DOHH2 (cell line): ENCODE measurements at regions not wholly inside any gene's neighbourhood (a gene's known extent, or its start where the extent isn't known, plus 50 kb on each side); places are given as distances from the start of the nearest gene placed in this dataset.

Experiments used
- H3F3A ChIP-seq: fragments of 200-600 bp; sonication (generic), shearing (Covaris generic); 2 replicates; pipeline ENCODE4 v1.6.0; 2016; ENCODE audit warnings: antibody characterized with exemption, mild to moderate bottlenecking; ENCODE audit not compliant: control insufficient read depth, insufficient read depth
- H3K27ac ChIP-seq: fragments of 200-600 bp; sonication (generic); 2 replicates; pipeline ENCODE4 v1.5.1; 2014; ENCODE audit warnings: low read depth, mild to moderate bottlenecking, low read length, moderate library complexity
- H3K27me3 ChIP-seq: fragments of 200-600 bp; sonication (generic); 2 replicates; pipeline ENCODE4 v1.6.1; 2014; ENCODE audit warnings: mild to moderate bottlenecking, low read length, mixed read lengths; ENCODE audit not compliant: control insufficient read depth
- H3K36me3 ChIP-seq: fragments of 200-600 bp; sonication (generic); 2 replicates; pipeline ENCODE4 v1.6.1; 2014; ENCODE audit warnings: mild to moderate bottlenecking, low read length, moderate library complexity, mixed read lengths; ENCODE audit not compliant: control insufficient read depth
- H3K4me1 ChIP-seq: fragments of 200-600 bp; sonication (generic); 2 replicates; pipeline ENCODE4 v1.6.1; 2014; ENCODE audit warnings: mild to moderate bottlenecking, low read length, mixed read lengths; ENCODE audit not compliant: control insufficient read depth
- H3K4me2 ChIP-seq: fragments of 200-600 bp; sonication (generic); 2 replicates; pipeline ENCODE4 v1.6.0; 2014; ENCODE audit warnings: mild to moderate bottlenecking, low read length, moderate library complexity
- H3K4me3 ChIP-seq: fragments of 200-600 bp; sonication (generic); 2 replicates; pipeline ENCODE4 v1.5.1; 2014; ENCODE audit warnings: mild to moderate bottlenecking, low read length, mixed read lengths
- H3K79me2 ChIP-seq: fragments of 200-600 bp; sonication (generic); 2 replicates; pipeline ENCODE4 v1.6.1; 2014; ENCODE audit warnings: mild to moderate bottlenecking, low read length, mixed read lengths; ENCODE audit not compliant: control insufficient read depth
- H3K9me2 ChIP-seq: fragments of 200-600 bp; sonication (generic); replicated peaks from 2 replicates; pipeline ENCODE4 v1.6.1; 2014; ENCODE audit warnings: mild to moderate bottlenecking, low read length, mixed read lengths; ENCODE audit not compliant: control insufficient read depth
- H3K9me3 ChIP-seq: fragments of 200-600 bp; sonication (generic); 2 replicates; pipeline ENCODE4 v1.6.1; 2014; ENCODE audit warnings: antibody characterized with exemption, low read length, mixed read lengths; ENCODE audit not compliant: control insufficient read depth, insufficient read depth
- H4K20me1 ChIP-seq: fragments of 200-600 bp; sonication (generic); 2 replicates; pipeline ENCODE4 v1.6.0; 2014; ENCODE audit warnings: low read depth, mild to moderate bottlenecking, antibody characterized with exemption, low read length, moderate library complexity; ENCODE audit not compliant: control insufficient read depth, insufficient read depth
- CTCF ChIP-seq: fragments of 200-600 bp; sonication (generic); IDR thresholded peaks from one replicate; pipeline ENCODE4 v1.5.1; 2014; ENCODE audit warnings: antibody characterized with exemption, mild to moderate bottlenecking, low read depth, low read length; ENCODE audit not compliant: poor library complexity, severe bottlenecking
- EZH2phosphoT487 ChIP-seq: fragments of 200-600 bp; sonication (generic); IDR thresholded peaks from 2 replicates; pipeline ENCODE4 v1.6.1; 2017; ENCODE audit warnings: borderline replicate concordance, mild to moderate bottlenecking, antibody characterized with exemption, low read length, moderate library complexity, mixed read lengths

DNA sequence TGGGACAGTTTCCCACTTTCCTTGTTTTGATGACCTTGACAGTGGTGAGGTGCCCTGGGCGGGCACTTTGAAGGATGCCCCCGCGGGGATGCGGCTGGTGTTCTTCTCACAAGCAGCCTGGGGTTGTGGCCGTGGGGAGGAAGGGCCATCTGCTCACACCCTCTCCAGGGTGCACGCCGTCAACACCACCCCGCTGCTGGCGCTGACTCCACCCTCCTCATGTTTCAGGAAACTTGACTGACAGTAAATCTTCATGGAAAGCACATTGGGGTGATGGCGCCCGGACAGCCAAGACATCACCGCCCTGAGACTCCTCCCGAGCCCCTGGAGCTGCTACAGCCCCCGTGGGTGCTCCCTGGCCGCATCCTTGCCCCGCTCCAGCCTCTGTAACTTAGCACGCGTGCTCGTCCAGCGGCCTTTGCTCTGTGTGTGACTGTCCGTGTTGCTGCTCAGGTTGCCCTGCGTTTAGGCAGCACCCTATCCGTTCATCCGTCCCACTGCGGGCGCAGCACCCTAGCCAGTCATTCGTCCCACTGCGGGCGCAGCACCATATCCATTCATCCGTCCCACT is 150.2 kb upstream of the C14orf180 start:
- Histone ChIP-seq H3K79me2 (no peaks in the 10 kb centered on the region), H3K36me3 (no peaks in the 10 kb centered on the region), H3K9me3 (no peaks in the 10 kb centered on the region), H3K27me3 (no peaks in the 10 kb centered on the region), H3F3A (no peaks in the 10 kb centered on the region), H4K20me1 (no peaks in the 10 kb centered on the region), H3K27ac (no peak overlapping the region), H3K4me1 (no peaks in the 10 kb centered on the region), H3K4me2 (no peak overlapping the region), H3K9me2 (no peaks in the 10 kb centered on the region), H3K4me3 (no peak overlapping the region)
- TF ChIP-seq CTCF (no peak), EZH2phosphoT487 (no peak)

DNA sequence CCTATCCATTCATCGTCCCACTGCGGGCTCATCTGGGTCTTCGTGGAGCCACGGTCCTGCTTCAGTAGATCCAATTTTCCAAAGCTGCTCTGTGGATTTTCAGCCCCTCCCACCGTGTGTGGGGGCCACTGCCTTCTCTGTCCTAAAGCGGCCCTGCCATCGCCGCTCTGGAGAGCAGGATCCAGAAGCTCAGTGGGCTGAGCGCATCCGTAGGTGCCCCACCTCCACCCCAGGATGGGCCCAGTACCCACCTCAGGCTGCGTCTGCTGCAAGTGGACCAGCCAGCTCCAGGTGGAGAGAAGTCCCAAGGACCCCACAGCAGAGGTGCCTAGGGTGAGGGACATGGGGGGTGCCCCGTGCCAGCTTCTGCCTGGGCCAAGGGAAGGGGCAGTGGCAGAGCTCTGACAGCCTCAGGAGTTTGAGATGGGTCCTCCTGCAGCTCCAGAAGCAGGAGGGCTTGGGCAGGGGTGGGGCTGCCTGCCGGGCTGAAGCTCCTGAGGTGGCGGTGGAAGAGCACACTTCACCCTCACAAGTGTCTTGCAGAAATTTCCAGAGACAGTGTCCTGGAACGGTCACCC is 148.1 kb upstream of the C14orf180 start:
- no peaks in the 10 kb centered on the region for H4K20me1 ChIP-seq
- no peak overlapping the region for H3K4me3 ChIP-seq
- H3K9me2 ChIP-seq: no peaks in the 10 kb centered on the region
- no peaks in the 10 kb centered on the region for H3K27me3 ChIP-seq
- no peak overlapping the region for H3K27ac ChIP-seq
- no peaks in the 10 kb centered on the region for H3F3A ChIP-seq
- no peak overlapping the region for H3K4me2 ChIP-seq
- no peaks in the 10 kb centered on the region for H3K9me3 ChIP-seq
- H3K4me1 ChIP-seq: no peaks in the 10 kb centered on the region
- H3K79me2 ChIP-seq: no peaks in the 10 kb centered on the region
- H3K36me3 ChIP-seq: no peaks in the 10 kb centered on the region
- no peak for TF ChIP-seq EZH2phosphoT487
- no peak for TF ChIP-seq CTCF

- Histone ChIP-seq H3K27ac (no peak overlapping the region), H3F3A (no peaks in the 10 kb centered on the region), H3K36me3 (no peaks in the 10 kb centered on the region), H4K20me1 (no peaks in the 10 kb centered on the region), H3K79me2 (no peaks in the 10 kb centered on the region), H3K4me3 (no peak overlapping the region), H3K9me2 (no peaks in the 10 kb centered on the region), H3K27me3 (no peaks in the 10 kb centered on the region), H3K9me3 (no peaks in the 10 kb centered on the region), H3K4me1 (no peaks in the 10 kb centered on the region), H3K4me2 (no peak overlapping the region)
- TF ChIP-seq CTCF (no peak), EZH2phosphoT487 (no peak)
These were observed 147.5 kb upstream of the C14orf180 start for GRCh38 chr14:104431929-104432541.
